ENCODE measurements at regions not wholly inside any gene's neighbourhood (a gene's known extent, or its start where the extent isn't known, plus 50 kb on each side); places are given as distances from the start of the nearest gene placed in this dataset.
"Not testable (repeated sequence)": the region's sequence is repeated elsewhere in the genome, so short reads cannot be mapped to it uniquely, and the experiment has no call there.

DNA sequence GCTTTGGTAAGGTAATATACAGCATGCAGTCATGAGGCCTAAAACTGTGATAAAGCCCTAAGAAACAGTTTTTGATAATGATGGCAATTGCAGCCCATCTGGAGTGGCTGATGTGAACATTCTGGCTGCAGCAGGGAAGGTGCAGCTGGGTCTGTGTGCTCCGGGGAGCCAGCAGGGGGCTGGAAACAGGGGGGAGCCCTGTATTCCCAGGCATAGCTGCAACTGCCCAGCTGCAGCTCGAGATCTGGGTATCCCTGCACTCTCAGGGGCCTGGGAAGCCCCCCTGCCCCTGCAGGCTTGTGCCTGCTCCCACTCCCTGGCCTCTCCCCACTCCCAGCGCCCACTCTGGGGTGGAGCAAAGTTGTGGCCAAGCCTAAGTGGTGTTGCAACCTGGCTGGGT, 95.6 kb downstream of the RRAGB start:
- ChIA-PET CTCF (no interaction called here), POLR2A (no interaction called here)
- no peaks in the 10 kb centered on the region for H3K9me3 ChIP-seq (ENCODE audit: control insufficient read depth in 2 of 3, low read length in 3 of 3)
- Mint-ChIP-seq H3K27ac (no peak overlapping the region), H3K9me3 (peaks cover 0 to 7% (median 2%) of the 10 kb centered on the region in 11 donors), H3K4me1 (no peaks in the 10 kb centered on the region), H3K4me3 (no peak overlapping the region), H3K27me3 (no peaks in the 10 kb centered on the region), H3K36me3 (no peaks in the 10 kb centered on the region)
- H3K4me1 ChIP-seq (ENCODE audit: control insufficient read depth in 2 of 2, insufficient read depth in 2 of 2, low read length in 2 of 2), result no peaks in the 10 kb centered on the region
- intact Hi-C loops (cut with micrococcal nuclease), result no loop called here
- H3K4me3 ChIP-seq (ENCODE audit: low read length), result no peak overlapping the region
- ATAC-seq, result no peak
- H3K36me3 ChIP-seq (ENCODE audit: control insufficient read depth in 2 of 3, insufficient read depth in 3 of 3, low read length in 3 of 3), result no peaks in the 10 kb centered on the region
- no peaks in the 10 kb centered on the region for H3K27me3 ChIP-seq (ENCODE audit: control insufficient read depth in 2 of 2, insufficient read depth in 2 of 2, low read length in 2 of 2)
- no peak overlapping the region for H3K27ac ChIP-seq (ENCODE audit: low read depth, low read length)
- no peak for DNase-seq

DNA sequence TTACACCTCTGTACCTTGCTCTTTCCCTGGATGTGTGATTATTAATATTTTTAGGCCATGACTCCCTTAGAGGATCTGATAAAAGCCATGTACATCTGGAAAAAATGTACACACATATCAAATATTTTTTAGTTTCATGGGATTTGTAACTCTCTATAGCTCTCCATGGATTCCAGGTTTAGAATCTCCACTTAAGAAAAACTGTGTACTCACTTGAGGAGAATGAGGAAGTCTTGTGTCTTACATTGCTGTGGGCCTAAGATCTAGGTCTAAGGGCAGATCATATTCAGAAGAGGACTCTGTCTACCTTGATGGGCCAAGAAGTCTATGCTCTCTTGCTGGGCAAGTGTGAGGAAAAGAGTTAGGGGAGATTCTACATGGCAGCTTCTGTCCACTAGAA, 98.0 kb downstream of the RRAGB start:
- no peak overlapping the region for H3K4me3 Mint-ChIP-seq
- no peak overlapping the region for H3K27ac Mint-ChIP-seq
- H3K27me3 Mint-ChIP-seq, result no peaks in the 10 kb centered on the region
- Histone ChIP-seq H3K36me3 (ENCODE audit: control insufficient read depth in 2 of 3, insufficient read depth in 3 of 3, low read length in 3 of 3) (no peaks in the 10 kb centered on the region), H3K27ac (ENCODE audit: low read depth, low read length) (no peak overlapping the region), H3K4me1 (ENCODE audit: control insufficient read depth in 2 of 2, insufficient read depth in 2 of 2, low read length in 2 of 2) (no peaks in the 10 kb centered on the region), H3K9me3 (ENCODE audit: control insufficient read depth in 2 of 3, low read length in 3 of 3) (no peaks in the 10 kb centered on the region), H3K27me3 (ENCODE audit: control insufficient read depth in 2 of 2, insufficient read depth in 2 of 2, low read length in 2 of 2) (no peaks in the 10 kb centered on the region), H3K4me3 (ENCODE audit: low read length) (no peak overlapping the region)
- ATAC-seq, result no peak
- POLR2A ChIA-PET, result no interaction called here
- H3K36me3 Mint-ChIP-seq, result no peaks in the 10 kb centered on the region
- intact Hi-C loops (cut with micrococcal nuclease), result no loop called here
- CTCF ChIA-PET, result no interaction called here
- peaks cover 0 to 4% (median 0%) of the 10 kb centered on the region in 11 donors for H3K9me3 Mint-ChIP-seq
- no peaks in the 10 kb centered on the region for H3K4me1 Mint-ChIP-seq
- DNase-seq, result no peak

DNA sequence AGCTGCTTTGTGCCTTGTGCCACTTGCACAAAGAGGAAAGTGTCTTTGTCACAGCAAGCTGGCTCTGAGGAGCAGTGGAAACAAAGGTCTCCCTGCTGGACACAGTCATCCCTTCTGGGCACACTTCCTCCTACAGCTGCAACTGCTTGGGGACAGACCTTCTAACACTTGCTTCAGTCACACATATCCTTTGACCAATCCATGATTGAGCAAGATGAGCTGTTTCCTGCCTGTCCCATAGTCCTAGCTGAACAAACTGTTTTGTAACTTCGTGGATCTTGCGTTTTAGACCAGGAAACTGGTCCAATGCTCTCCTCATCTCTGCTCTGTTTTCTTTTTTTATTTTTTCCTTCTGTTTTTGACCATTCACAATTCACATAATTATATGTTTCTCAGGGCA, 98.5 kb downstream of the RRAGB start:
- H3K36me3 Mint-ChIP-seq, result no peaks in the 10 kb centered on the region
- ChIA-PET CTCF (no interaction called here), POLR2A (no interaction called here)
- Histone ChIP-seq H3K27me3 (ENCODE audit: control insufficient read depth in 2 of 2, insufficient read depth in 2 of 2, low read length in 2 of 2) (no peaks in the 10 kb centered on the region), H3K4me3 (ENCODE audit: low read length) (no peak overlapping the region), H3K36me3 (ENCODE audit: control insufficient read depth in 2 of 3, insufficient read depth in 3 of 3, low read length in 3 of 3) (no peaks in the 10 kb centered on the region), H3K4me1 (ENCODE audit: control insufficient read depth in 2 of 2, insufficient read depth in 2 of 2, low read length in 2 of 2) (no peaks in the 10 kb centered on the region), H3K9me3 (ENCODE audit: control insufficient read depth in 2 of 3, low read length in 3 of 3) (no peaks in the 10 kb centered on the region), H3K27ac (ENCODE audit: low read depth, low read length) (no peak overlapping the region)
- H3K4me1 Mint-ChIP-seq, result no peaks in the 10 kb centered on the region
- no peak overlapping the region for H3K27ac Mint-ChIP-seq
- no peaks in the 10 kb centered on the region for H3K27me3 Mint-ChIP-seq
- no peak for DNase-seq
- no peak overlapping the region for H3K4me3 Mint-ChIP-seq
- no peak for ATAC-seq
- intact Hi-C loops (cut with micrococcal nuclease), result no loop called here
- peaks cover 0 to 4% (median 0%) of the 10 kb centered on the region in 11 donors for H3K9me3 Mint-ChIP-seq

DNA sequence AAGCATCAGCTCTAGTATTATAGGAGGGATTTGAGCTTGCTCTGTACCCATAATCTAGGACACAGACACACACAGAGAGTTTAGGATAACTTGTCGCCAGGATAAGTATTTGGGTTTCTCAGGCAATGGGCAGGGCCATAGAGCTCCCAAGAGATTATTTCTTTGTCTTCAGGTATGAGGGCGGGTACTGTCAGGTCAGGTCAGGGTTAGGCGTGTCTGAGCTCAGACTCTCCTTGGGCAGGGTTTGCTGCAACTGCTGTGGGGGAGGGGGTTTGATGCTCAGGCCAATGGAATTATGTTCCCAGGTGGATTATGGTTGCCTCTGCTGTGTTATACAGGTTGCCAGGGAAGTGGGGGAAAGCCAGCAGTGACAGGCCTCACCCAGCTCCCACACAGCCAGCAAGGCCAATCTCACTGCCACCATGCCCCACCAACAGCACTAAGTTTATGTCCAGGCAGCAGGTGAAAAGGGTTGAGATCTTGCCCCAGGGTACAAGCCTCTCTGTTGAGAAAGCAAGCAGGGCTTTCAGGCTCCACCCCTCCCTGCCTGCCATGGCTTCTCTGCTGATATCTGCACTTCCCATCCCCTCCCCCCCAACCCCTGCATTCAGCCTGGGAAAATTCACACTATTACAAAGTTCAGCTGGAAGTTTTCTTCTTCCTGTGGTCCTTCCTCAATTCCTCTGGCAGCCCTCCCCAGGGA, 101.3 kb downstream of the RRAGB start:
- no peak overlapping the region for H3K27ac Mint-ChIP-seq
- H3K27ac ChIP-seq (ENCODE audit: low read depth, low read length), result no peak overlapping the region
- H3K4me1 ChIP-seq (ENCODE audit: control insufficient read depth in 2 of 2, insufficient read depth in 2 of 2, low read length in 2 of 2), result no peaks in the 10 kb centered on the region
- H3K36me3 ChIP-seq (ENCODE audit: control insufficient read depth in 2 of 3, insufficient read depth in 3 of 3, low read length in 3 of 3), result no peaks in the 10 kb centered on the region
- H3K27me3 Mint-ChIP-seq, result peaks cover 0 to 2% (median 0%) of the 10 kb centered on the region in 5 donors
- H3K9me3 ChIP-seq (ENCODE audit: control insufficient read depth in 2 of 3, low read length in 3 of 3), result no peaks in the 10 kb centered on the region
- H3K36me3 Mint-ChIP-seq, result peaks cover 0 to 1% (median 0%) of the 10 kb centered on the region in 5 donors
- no peaks in the 10 kb centered on the region for H3K27me3 ChIP-seq (ENCODE audit: control insufficient read depth in 2 of 2, insufficient read depth in 2 of 2, low read length in 2 of 2)
- ChIA-PET CTCF (no interaction called here), POLR2A (no interaction called here)
- H3K4me3 Mint-ChIP-seq, result no peak overlapping the region
- intact Hi-C loops (cut with micrococcal nuclease), result no loop called here
- ATAC-seq (no peak), DNase-seq (no peak)
- no peaks in the 10 kb centered on the region for H3K4me1 Mint-ChIP-seq
- H3K4me3 ChIP-seq (ENCODE audit: low read length), result no peak overlapping the region
- H3K9me3 Mint-ChIP-seq, result peaks cover 0 to 10% (median 3%) of the 10 kb centered on the region in 11 donors

DNA sequence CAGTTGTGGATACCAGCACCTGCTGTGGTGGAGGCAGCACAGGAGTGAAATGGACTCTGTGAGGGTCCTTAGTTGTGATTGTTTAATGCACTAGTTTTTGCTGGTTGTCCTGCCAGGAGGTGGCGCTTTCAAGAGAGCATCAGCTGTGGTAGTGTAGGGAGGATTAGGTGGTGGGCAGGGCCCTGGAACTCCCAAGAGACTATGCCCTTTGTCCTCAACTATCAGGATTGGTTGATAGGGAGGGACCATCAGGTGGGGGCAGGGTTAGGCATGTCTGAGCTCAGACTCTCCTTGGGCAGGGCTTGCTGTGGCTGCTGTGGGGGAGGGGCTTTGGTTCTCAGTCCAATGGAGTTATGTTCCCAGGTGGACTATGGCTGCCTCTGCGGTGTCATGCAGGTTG, 121.9 kb downstream of the RRAGB start:
- intact Hi-C loops (cut with micrococcal nuclease), result no loop called here
- ChIA-PET POLR2A (no interaction called here), CTCF (no interaction called here)
- Mint-ChIP-seq H3K9me3 (peaks cover 0 to 7% (median 0%) of the 10 kb centered on the region in 11 donors), H3K4me3 (no peak overlapping the region), H3K27ac (no peak overlapping the region), H3K36me3 (peaks cover 0 to 3% (median 0%) of the 10 kb centered on the region in 5 donors), H3K4me1 (no peaks in the 10 kb centered on the region), H3K27me3 (no peaks in the 10 kb centered on the region)
- H3K4me1 ChIP-seq (ENCODE audit: control insufficient read depth in 2 of 2, insufficient read depth in 2 of 2, low read length in 2 of 2), result no peaks in the 10 kb centered on the region
- H3K4me3 ChIP-seq (ENCODE audit: low read length), result no peak overlapping the region
- no peaks in the 10 kb centered on the region for H3K36me3 ChIP-seq (ENCODE audit: control insufficient read depth in 2 of 3, insufficient read depth in 3 of 3, low read length in 3 of 3)
- H3K27ac ChIP-seq (ENCODE audit: low read depth, low read length), result no peak overlapping the region
- ATAC-seq (no peak), DNase-seq (no peak)
- no peaks in the 10 kb centered on the region for H3K27me3 ChIP-seq (ENCODE audit: control insufficient read depth in 2 of 2, insufficient read depth in 2 of 2, low read length in 2 of 2)
- H3K9me3 ChIP-seq (ENCODE audit: control insufficient read depth in 2 of 3, low read length in 3 of 3), result no peaks in the 10 kb centered on the region

DNA sequence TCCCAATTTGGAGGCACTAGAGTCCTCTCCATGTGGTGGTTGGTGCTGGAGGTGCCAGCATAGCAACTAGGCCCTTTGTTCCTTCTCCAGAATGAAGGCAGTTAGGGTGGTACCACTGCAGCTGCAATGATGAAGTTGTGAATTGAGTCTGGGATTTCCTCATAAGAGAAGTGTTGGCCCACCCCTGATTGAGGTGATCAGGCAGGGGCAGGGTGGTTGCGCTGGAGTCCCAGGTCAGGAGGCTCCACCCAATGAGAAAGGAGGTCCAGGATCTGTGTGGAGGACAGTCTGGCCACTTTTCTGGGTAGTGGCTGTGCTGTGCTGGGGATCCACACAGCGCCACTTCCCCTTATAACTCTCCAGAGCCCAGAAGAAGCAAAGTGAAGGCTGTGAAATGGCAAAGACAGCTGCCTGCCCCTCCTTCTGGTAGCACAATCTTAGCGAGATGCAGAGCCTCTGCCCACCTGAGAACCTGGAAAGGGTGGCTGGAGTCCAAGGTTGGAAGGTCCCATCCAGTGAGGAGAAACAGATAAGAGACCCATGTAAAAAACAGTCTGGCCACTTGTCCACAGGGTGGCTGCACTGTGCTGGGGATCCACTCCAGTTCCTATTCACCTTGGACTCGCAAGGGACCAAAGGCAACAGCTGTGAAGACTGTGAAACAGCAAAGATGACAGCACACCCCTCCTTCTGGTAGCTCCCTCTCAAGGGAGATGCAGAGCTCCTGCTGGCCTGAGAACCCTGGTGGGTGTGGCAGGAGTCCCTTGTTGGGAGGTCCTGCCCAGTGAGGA, 124.6 kb downstream of the RRAGB start:
- no peaks in the 10 kb centered on the region for H3K36me3 ChIP-seq (ENCODE audit: control insufficient read depth in 2 of 3, insufficient read depth in 3 of 3, low read length in 3 of 3)
- H3K27ac ChIP-seq (ENCODE audit: low read depth, low read length), result no peak overlapping the region
- ChIA-PET CTCF (no interaction called here), POLR2A (no interaction called here)
- H3K4me3 ChIP-seq (ENCODE audit: low read length), result no peak overlapping the region
- no peaks in the 10 kb centered on the region for H3K27me3 ChIP-seq (ENCODE audit: control insufficient read depth in 2 of 2, insufficient read depth in 2 of 2, low read length in 2 of 2)
- Mint-ChIP-seq H3K4me3 (no peak overlapping the region), H3K27me3 (no peaks in the 10 kb centered on the region), H3K4me1 (no peaks in the 10 kb centered on the region), H3K36me3 (peaks cover 0 to 3% (median 0%) of the 10 kb centered on the region in 5 donors), H3K9me3 (peaks cover 0 to 8% (median 0%) of the 10 kb centered on the region in 11 donors), H3K27ac (no peak overlapping the region)
- no peaks in the 10 kb centered on the region for H3K4me1 ChIP-seq (ENCODE audit: control insufficient read depth in 2 of 2, insufficient read depth in 2 of 2, low read length in 2 of 2)
- ATAC-seq, result no peak
- intact Hi-C loops (cut with micrococcal nuclease), result no loop called here
- DNase-seq, result no peak
- no peaks in the 10 kb centered on the region for H3K9me3 ChIP-seq (ENCODE audit: control insufficient read depth in 2 of 3, low read length in 3 of 3)

DNA sequence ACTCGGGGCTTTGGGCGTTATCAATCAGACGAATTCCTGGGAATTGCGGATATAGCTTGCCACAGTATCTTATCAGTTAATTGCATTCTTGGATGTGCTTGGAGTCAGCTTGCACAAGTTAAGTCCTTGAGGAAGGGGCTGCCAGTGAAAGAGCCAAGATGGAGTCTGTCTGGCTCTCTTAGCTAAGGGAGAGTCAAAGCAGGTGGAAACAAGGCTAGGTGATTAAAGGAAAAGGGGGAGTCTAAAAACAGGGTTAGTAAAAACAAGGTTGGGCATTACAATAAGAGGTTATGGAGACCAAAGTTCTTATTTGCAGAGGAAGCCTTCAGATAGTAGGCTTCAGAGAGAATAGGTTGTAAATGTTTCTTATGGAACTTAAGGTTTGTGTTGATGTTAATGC, 149.2 kb downstream of the RRAGB start:
- DNase-seq; H3K27ac ChIP-seq (ENCODE audit: low read depth, low read length); H3K4me3 Mint-ChIP-seq; CTCF ChIA-PET; H3K27me3 Mint-ChIP-seq; H3K27ac Mint-ChIP-seq; H3K27me3 ChIP-seq (ENCODE audit: control insufficient read depth in 2 of 2, insufficient read depth in 2 of 2, low read length in 2 of 2); ATAC-seq; H3K36me3 Mint-ChIP-seq; H3K36me3 ChIP-seq (ENCODE audit: control insufficient read depth in 2 of 3, insufficient read depth in 3 of 3, low read length in 3 of 3); POLR2A ChIA-PET; H3K9me3 Mint-ChIP-seq; H3K4me3 ChIP-seq (ENCODE audit: low read length); H3K4me1 ChIP-seq (ENCODE audit: control insufficient read depth in 2 of 2, insufficient read depth in 2 of 2, low read length in 2 of 2); intact Hi-C loops (cut with micrococcal nuclease); H3K9me3 ChIP-seq (ENCODE audit: control insufficient read depth in 2 of 3, low read length in 3 of 3): not testable (repeated sequence)
- H3K4me1 Mint-ChIP-seq, result peaks cover 0 to 13% (median 9%) of the 10 kb centered on the region in 7 donors
